ENCODE measurements at regions not wholly inside any gene's neighbourhood (a gene's known extent, or its start where the extent isn't known, plus 50 kb on each side); places are given as distances from the start of the nearest gene placed in this dataset.
"Not testable (repeated sequence)": the region's sequence is repeated elsewhere in the genome, so short reads cannot be mapped to it uniquely, and the experiment has no call there.

GRCh38 chr9:135281151-135281550 lies 193.7 kb downstream of the OLFM1 start:
- no peak for TF ChIP-seq CTCF (IDR thresholded peaks at IDR 0.05)
- Histone ChIP-seq H3K27ac (no peak overlapping the region), H3K4me3 (no peak overlapping the region)
- DNase-seq (ENCODE audit: low spot score), result no peak

- Histone ChIP-seq H3K27ac (no peak overlapping the region), H3K4me3 (no peak overlapping the region)
- no peak for DNase-seq (ENCODE audit: low spot score)
- no peak for TF ChIP-seq CTCF (IDR thresholded peaks at IDR 0.05)
Observed at GRCh38 chr9:135281791-135282737, 194.6 kb downstream of the OLFM1 start.

- Histone ChIP-seq H3K27ac (no peak overlapping the region), H3K4me3 (no peak overlapping the region)
- TF ChIP-seq CTCF (IDR thresholded peaks at IDR 0.05), result no peak
- DNase-seq (ENCODE audit: low spot score), result no peak
Observed at GRCh38 chr9:135282808-135283207, 195.3 kb downstream of the OLFM1 start.

- Histone ChIP-seq H3K4me3 (no peak overlapping the region), H3K27ac (no peak overlapping the region)
- DNase-seq (ENCODE audit: low spot score), result no peak
- TF ChIP-seq CTCF (IDR thresholded peaks at IDR 0.05), result no peak
Observed at GRCh38 chr9:135283671-135284070, 195.9 kb upstream of the PPP1R26 start.

- no peak overlapping the region for H3K27ac ChIP-seq
- no peak overlapping the region for H3K4me3 ChIP-seq
- DNase-seq (ENCODE audit: low spot score), result no peak
- no peak for TF ChIP-seq CTCF (IDR thresholded peaks at IDR 0.05)
Observed at GRCh38 chr9:135284386-135285134, 195.0 kb upstream of the PPP1R26 start.

GRCh38 chr9:135286187-135286925 lies 193.2 kb upstream of the PPP1R26 start:
- not testable (repeated sequence) for DNase-seq (ENCODE audit: low spot score); H3K27ac ChIP-seq; H3K4me3 ChIP-seq

- H3K27ac ChIP-seq, result no peak overlapping the region
- no peak for TF ChIP-seq CTCF (IDR thresholded peaks at IDR 0.05)
- no peak for DNase-seq (ENCODE audit: low spot score)
- no peak overlapping the region for H3K4me3 ChIP-seq
Observed at GRCh38 chr9:135286961-135287360, 192.6 kb upstream of the PPP1R26 start.

All from coronary artery (tissue), 2 donors.